MV-4-11 (cell line): ENCODE measurements at regions not wholly inside any gene's neighbourhood (a gene's known extent, or its start where the extent isn't known, plus 50 kb on each side); places are given as distances from the start of the nearest gene placed in this dataset.
"Not testable (repeated sequence)": the region's sequence is repeated elsewhere in the genome, so short reads cannot be mapped to it uniquely, and the experiment has no call there.

Source experiments
- DNase-seq: peaks from one replicate; lab custom pipeline; 2025; lab: John Stamatoyannopoulos, UW

DNA sequence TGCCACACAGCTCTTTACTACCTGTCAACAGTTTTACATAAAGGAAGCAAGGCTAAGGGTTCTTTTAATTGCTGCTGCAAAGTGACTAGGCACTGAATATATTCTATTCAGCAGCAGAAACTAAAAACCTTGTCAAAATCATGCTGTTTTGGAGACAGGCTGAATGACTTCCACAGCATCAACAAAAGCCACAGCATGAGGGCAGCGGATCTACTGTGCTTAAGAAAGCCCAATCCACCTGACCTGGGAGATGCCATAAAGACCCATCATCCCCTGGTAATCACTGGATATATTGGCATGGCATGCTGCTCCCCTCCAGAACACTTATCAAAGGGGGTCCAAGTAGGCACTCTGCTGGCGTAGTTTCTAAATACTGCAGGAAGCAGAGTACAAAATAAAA is 715.1 kb upstream of the SLC8A1 start:
- no peak for DNase-seq

DNA sequence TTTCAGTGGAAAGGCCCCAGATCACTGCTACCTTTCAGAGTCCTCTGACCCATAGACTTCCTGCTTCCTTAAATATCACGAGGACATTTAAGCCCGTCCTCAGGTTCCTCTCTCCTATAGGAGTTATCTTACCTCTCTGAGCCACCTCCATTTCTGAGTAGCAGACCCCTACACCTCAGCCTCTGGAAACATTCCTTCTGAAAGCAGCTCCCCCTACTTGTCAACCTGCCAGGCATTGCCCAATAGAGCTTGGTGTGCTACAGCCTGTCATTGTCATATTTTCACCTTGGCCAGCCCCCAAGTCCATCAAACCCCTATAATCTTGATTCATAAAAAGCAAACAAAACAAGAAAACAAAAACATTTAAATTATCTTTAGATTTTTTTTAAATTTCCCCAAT is 717.9 kb upstream of the SLC8A1 start:
- no peak for DNase-seq

DNA sequence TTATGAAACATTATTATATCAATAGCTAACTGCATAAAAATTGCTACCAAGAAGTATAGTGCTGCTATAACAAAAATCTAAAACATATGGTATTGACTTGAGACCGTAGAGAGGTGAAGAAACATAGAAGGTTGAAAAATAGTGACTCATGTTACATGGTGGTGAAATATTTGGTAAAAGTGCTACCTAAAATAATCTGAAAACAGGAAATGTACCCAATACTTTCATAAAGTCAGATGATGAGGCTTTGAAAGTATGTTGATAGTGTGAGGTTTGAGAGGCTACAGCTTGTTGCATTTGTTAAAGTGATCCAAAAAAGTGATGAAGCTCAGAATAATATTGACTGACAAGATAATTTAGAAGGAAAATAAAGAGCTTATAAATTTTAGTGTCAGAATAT is 718.7 kb upstream of the SLC8A1 start:
- DNase-seq, result no peak

DNA sequence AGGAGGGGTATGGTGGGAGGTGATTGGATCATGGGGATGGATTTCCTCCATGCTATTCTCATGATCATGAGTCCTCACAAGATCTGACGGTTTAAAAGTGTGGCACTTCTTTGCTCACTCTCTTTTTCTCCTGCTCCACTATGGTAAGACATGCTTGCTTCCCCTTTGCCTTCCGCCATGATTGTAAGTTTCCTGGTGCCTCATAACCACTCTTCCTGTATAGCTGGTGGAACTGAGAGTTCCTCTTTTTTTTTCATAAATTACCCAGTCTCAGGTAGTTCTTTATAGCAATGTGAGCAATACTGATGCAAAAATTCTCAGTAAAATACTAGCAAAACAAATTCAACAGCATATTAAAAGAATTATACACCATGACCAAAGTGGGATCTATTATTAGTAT is 728.5 kb upstream of the SLC8A1 start:
- peak; percentile 7 for DNase-seq

DNA sequence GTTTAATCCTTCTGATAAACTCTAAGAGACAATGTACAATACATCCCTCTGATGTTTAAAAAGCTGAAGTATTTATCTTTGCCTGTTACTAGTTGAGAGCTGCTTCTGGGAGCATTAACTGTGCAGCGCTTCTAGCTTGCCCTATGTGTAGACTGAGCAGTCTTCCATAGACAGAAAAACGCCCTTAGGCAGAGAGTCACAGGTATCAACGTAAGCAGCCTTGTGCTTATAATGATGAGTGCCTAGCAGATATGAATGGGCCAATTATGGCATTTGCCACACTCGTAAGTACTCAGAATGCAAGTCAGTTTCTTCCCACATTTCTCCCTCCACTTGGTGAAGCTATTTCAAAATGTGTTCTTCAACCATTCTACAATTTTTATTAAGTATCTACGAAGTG is 731.1 kb upstream of the SLC8A1 start:
- no peak for DNase-seq

DNA sequence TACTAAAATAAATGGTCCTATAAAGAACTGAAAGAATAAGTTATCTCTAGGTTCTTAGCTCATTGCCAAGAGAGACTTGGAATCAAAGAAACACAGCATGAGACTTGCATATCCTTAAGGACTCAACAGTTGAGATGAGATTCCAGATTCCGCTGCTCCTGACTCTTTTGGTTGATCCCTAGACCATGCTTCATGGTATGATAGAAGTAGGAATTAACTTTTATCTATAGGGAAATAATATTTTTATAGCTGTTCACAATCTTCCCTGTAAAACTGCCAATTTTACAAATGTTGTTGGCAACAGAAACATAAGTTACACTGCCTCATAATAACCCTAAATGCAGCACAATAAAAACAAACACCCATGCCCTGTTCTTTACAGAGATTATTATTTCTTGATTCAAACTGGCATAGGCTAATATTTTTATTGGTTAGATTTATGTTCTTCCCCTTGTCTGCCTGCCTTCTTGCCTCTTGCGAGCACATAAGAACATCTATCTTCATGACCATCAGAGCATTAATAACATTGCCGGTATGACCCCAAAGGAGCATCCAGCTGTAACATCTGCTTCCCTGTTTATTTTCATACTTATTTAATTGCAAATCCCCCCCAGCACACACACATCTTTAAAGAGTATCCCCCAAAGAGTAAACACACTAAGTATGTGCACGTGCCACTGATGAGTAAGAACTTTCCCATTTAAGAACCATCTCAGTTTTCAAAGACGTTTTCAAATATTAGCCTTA is 735.7 kb upstream of the SLC8A1 start:
- no peak for DNase-seq

DNA sequence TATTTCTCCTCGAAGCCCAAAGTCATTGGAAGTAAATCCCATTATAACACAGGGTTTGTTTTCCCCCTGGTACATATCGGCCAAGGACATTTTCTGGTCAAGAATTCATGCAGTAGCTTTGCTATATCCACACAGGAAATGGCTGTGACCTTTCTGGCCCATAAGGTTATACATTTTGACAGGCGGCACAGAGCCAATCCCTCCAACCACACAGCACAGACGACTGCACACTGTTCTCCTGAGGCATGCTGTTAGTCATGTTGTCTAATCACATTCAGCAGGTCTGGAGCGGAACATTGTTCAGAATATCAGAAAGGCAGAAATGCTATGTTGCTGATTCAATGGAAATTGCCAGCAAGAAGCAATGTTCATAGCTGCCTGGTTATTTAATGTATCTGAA is 742.3 kb upstream of the SLC8A1 start:
- DNase-seq, result no peak

DNA sequence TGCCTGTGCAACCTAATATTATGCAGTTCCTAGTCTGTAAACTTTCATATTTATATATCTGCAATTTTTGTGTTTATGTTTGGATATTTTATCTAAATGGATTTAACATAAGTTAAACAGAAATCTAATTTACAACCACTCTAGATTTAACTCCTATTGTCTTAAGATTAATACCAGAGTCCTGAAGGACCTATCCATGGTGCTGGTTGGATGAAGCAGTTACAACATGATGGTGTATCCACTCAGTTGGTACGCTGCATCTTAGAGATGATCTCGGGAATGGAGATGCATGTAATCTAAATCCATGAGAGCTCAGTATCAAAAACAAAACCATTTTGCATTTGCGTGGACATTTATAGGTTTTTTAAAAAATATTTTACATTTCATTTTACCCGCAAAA is 745.9 kb upstream of the SLC8A1 start:
- DNase-seq, result no peak

DNA sequence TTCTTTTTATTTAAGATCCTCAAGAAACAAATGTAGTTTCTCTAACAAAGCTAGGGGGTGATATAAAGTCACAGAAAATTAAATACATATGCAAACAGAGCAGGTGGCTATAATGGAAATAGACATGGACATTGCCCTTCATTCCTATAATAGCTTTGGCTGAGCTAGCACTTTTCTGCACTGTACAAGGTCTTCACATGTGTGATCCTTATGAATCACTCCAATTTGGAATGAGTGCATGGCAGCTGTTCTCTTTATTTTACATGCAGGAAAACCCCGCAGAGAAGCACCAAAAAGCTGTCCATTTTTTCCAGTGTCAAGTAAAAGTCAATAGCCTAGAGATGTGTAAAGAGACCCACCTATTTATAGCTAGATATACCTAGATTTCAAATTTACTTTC is 747.4 kb upstream of the SLC8A1 start:
- no peak for DNase-seq

DNA sequence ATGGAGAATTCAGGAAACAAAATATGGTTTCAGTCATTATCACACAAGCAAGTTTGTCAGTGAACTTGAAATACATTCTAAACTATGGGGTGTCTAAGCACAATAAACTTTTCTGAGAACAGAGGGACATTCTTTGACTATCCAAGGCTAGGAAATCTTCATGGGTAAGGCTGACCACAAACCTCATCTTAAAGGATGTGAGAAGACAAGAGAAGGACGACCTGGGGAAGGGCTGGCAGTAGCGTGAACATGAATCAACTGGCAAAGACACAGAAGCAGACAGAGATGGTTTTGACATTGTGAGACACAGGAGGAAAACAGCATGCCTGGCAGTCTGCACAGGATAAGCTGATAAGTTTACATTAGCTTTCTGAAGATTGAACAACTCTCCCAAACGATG is 752.4 kb upstream of the SLC8A1 start:
- DNase-seq, result no peak

DNA sequence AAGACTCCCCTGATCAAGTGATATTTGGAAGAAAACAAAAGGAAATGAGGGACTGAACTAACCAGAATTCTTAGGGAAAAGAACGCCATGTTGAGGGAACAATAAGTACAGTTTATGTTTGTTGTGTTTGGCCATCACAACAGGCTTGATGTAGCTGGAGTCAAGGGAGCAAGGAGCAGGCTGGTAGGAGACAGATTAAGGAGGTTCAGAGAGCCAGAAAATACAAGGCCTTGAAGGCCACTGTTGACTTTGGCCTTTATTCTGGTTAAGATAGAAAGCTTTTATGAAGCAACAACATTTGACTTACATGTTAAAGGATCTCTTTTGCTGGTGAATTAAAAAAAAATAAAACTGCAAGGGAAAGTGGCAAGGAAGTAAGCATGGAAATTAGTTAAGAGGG is 754.1 kb upstream of the SLC8A1 start:
- no peak for DNase-seq

DNA sequence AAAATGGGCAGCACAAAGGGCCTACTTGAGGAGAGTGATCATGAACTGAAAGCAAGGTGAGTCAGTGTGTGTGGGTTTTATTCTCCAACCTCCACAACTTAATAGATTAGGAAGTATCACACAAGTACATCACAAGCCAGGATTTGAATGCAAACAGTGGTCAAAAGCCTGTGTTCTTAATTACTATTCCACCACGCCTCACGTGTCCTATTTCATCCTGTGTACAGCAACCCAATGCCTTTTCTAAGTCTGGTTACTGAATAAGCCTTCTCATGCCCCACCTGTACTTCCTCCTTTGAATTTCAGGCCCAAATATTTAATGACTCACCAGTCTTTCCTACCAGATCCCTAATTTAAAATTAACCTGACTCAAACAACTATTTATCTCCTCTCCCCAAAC is 755.7 kb upstream of the SLC8A1 start:
- no peak for DNase-seq

DNA sequence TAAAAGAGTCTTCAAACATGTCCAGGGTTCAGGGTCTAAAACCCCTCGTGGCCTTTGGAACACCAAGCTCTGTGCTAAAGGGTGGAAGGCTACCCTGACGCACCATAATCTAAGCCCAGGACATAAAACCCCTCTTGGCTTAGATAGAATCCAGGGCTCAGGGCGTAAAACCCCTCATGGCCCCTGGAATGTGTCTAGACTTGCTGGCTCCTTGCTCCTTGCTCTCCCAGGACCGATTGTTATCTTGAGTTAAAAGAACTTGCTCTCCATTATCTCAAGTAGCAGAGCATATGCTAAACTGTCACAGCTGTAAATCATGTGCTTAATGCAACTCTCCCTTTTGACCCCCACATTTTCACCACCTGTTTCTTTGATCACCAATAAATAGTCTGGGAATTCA is 758.1 kb upstream of the SLC8A1 start:
- DNase-seq, result not testable (repeated sequence)

DNA sequence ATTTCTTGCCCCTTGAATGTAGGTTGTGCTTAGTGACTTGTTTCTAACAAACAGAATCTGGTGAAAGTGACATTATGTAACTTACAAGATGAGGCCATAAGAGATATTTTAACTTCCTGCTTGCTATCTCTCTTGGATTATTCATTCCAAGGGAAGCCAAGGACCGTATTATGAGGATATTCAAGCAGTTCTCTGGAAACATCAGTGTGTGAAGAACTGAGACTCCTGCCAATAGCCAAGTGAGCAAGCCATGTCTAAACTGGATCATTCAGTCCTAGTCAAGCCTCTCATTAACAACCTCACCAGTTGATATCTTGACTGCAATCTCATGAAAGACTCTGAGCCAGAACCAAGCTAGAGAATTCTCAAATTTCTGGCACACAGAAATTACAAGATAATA is 765.1 kb upstream of the SLC8A1 start:
- no peak for DNase-seq

DNA sequence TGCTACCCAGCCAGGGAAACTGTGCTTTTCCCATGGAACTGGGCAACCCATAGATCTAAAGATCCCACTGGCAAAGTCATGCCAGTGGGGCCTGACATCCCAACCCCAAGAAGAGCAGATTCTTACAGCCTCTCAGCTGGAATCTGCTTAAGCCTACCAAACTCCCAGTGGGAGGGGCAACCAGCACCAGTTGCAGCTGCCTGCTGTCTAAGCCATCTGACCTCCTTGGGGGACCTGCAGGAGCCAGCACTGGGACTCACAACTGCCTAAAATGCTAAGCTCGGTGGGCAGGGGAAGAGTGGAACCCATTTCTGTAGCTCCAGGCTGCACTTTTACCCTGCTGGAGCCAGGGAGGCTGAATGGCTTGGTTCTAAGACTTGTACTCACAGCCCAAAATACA is 770.7 kb upstream of the SLC8A1 start:
- DNase-seq, result no peak

DNA sequence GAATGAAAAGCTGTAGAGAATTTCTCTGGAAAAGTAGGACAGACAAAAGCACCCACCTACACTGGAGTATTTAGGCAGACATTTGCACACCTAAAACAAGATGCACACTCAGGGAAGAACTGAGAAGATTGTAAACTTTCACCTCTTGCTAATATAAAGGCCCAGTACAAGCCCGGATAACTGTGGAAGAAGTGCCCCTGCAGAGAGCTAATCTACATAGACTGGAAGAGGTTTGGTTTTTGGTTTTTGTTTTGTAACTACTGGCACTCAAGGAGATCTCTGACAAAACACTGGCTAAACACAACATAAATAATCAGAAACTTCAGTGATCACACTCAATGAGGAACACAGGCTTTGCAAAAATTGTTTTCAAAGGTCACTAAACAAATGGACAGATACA is 782.2 kb upstream of the SLC8A1 start:
- no peak for DNase-seq

DNA sequence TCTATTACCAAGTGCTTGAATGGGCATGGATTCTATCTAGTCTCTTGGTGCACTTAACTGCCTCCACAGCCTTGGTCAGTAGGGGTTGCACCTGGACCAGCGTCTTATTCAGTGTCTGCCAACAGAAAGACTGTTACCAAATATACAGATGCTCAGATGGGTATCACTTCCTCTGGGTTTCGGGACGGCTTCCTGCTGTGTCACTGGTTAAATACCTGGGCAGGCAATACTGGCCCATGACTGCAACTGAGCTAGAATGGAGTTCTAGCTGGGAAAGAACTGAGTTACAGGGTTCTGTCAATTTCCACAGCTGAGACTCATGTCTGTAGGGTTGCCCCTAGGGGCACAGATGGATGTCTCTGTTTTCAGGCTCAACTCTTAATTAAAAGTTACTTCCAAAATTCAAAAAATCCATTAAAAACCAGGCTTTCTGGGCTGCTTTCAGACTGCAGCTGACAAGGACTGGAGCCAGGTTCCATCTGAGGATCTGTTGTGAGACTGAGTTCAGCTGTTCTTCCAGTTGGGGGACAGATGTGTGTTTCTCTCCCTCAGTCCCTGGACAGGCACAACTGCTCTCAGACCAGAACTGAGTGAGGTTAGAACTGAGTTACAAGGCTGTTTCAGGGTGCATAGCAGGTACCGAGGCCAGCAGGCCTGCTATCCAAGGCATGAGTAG is 789.6 kb upstream of the SLC8A1 start:
- DNase-seq, result no peak

DNA sequence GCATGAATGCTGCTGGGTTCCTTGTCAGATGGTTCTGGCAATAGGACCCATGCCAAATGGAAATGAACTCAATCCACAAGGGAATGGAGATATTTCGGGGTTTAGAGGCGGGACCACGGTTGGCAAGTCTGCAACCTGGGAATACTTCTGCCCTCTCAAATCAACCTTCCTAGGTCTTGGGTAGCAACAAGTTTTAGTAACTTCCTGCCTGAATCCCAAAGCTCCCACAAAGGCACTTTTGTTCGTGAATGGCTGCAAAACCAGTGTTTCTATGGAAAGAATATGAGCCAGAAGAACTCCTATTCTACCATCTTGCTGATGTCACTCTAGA is 790.1 kb upstream of the SLC8A1 start:
- DNase-seq, result no peak

DNA sequence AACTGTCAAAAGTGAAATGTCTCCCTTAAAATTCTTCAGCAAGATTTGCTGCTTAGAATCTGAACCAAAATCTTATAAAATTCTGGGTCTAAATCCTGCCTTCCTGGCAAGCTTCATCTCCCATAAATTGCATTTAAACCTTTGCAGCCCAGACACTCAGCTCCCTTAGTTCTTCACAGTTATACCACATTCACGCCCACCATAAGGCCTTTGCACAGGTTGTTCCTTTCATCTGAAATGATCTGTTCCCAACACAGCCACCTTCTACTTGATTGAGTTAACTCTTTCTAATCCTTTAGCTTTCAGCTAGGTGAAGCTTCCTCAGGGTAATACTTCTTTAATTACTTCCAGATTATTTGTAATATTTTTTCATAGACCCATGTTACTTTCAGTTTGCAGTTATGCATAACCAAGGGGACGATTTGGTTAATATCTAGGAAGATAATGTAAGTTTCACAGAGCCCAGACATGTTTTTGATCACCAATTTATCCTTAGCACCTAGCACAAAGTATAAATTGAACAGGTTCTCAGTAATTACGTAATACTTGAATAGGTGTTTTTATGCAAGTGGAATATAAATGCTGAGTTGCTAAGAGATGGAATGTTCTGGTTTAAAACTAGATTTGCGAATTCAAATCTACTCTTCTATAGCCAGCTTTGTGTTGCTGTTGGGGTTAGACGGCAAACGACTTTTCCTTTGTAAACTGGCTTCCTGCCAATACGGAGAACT is 779.7 kb upstream of the PKDCC start:
- DNase-seq, result no peak

DNA sequence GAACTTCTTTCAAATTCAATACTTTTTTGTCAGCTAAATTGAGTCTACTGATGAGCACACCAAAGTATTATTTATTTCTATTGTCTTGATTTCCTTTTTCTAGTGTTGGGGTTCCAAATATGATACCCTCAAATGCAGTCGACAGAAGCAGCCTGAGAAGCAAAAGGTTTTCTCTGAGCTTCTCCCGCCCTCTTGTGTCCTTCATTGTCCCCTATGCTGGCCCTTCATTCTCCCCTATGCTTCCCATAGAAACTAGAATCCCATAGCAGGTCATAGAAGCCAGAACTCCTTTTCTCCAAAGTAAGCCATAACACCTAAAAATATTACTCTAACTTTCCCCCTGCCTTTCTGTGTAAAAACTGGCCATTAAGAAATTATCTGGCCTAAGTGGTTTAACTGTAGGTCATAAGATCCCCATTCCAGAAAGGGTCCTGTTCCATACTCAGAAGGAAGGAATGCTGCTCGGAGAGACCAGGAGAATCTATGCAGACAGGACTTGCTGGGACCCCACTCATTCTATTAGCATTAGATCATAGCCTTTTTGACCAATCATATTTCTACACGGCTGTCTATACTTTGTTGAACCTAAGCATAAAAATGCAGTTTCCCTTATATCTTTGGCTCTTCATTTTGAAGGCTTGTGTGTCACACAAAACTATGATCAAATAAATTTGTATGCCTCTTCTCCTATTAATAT is 764.6 kb upstream of the PKDCC start:
- DNase-seq, result no peak

DNA sequence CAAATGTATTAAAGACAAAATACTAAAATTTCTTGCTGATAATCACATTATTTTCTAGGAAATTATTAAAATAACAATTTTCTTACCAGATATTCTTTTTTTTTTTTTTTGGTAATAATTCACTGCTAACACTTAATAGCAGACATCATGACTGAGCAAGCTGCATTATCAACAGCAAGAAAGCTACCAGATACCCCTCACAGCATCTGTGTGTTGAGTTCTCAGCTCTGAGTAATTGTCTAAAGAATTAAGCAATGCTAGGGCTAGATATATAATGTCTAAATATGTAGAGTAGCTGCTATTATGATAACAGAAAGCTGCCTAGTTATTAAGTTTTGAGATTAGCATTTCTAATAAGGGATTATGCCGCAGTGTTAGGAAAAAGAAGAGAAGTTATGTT is 754.3 kb upstream of the PKDCC start:
- DNase-seq, result no peak

DNA sequence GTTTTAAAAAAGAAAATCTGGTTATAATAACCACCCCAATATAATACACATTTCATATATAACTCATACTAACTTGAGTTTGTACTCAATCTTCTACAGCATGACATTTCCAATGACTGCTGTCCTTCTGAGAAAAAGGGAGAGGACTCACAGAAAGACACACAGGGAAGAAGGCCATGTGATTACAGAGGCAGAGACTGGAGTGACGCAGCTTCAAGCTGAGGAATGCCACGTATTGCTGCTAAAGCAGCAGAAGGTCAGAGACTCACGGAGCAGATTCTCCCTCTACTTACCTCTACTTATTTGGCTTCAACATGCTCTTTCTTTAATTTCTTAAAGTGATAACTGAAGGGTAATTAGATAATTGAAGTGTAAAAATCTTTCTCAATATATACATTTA is 753.5 kb upstream of the PKDCC start:
- no peak for DNase-seq

DNA sequence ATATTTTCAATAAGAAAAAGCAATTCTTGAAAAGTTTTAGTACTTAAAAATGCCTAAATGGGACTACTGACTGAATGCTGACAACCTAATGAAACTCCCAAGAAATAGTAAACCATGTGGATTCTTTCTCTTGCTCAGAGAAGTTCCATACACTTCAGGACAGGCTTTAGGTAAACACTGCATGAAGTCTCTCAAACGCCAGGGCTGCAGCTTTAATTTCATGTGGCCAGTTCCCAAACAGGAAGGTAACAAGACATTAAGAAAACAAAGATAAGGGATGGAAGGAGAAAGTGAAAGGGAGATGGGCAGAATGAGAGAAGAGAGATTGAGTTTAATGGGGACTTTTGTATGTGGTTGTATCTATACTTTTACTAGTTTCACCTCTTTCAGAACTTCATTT is 734.7 kb upstream of the PKDCC start:
- no peak for DNase-seq
